ENCODE measurements at regions not wholly inside any gene's neighbourhood (a gene's known extent, or its start where the extent isn't known, plus 50 kb on each side); places are given as distances from the start of the nearest gene placed in this dataset.
"Not testable (repeated sequence)": the region's sequence is repeated elsewhere in the genome, so short reads cannot be mapped to it uniquely, and the experiment has no call there.

- no peak for DNase-seq
Measured at GRCh38 chr12:84191779-84192178, 720.8 kb downstream of the SLC6A15 start.

- no peak for DNase-seq
Measured at GRCh38 chr12:84186433-84186832, 726.2 kb downstream of the SLC6A15 start.

- no peak for DNase-seq
Measured at GRCh38 chr12:84183576-84183975, 729.0 kb downstream of the SLC6A15 start.

GRCh38 chr12:84174115-84174514 lies 738.5 kb downstream of the SLC6A15 start:
- DNase-seq, result no peak

- no peak for DNase-seq
Measured at GRCh38 chr12:84172823-84173424, 739.7 kb downstream of the SLC6A15 start.

GRCh38 chr12:84166812-84167211 lies 745.8 kb downstream of the SLC6A15 start:
- no peak for DNase-seq

GRCh38 chr12:84165998-84166571 lies 746.5 kb downstream of the SLC6A15 start:
- DNase-seq, result no peak

GRCh38 chr12:84161296-84161695 lies 751.3 kb downstream of the SLC6A15 start:
- DNase-seq, result no peak

- DNase-seq, result no peak
Measured at GRCh38 chr12:84159260-84159659, 753.3 kb downstream of the SLC6A15 start.

- no peak for DNase-seq
Measured at GRCh38 chr12:84157170-84157569, 755.4 kb downstream of the SLC6A15 start.

- DNase-seq, result not testable (repeated sequence)
Measured at GRCh38 chr12:84154991-84155930, 757.3 kb downstream of the SLC6A15 start.

- DNase-seq, result not testable (repeated sequence)
Measured at GRCh38 chr12:84154439-84154990, 758.1 kb downstream of the SLC6A15 start.

- no peak for DNase-seq
Measured at GRCh38 chr12:84150201-84150600, 762.4 kb downstream of the SLC6A15 start.

- no peak for DNase-seq
Measured at GRCh38 chr12:84148335-84148734, 764.3 kb downstream of the SLC6A15 start.

GRCh38 chr12:84136862-84137367 lies 775.7 kb downstream of the SLC6A15 start:
- no peak for DNase-seq

- DNase-seq, result no peak
Measured at GRCh38 chr12:84135586-84136279, 776.9 kb downstream of the SLC6A15 start.

- DNase-seq, result no peak
Measured at GRCh38 chr12:84134797-84135366, 777.7 kb downstream of the SLC6A15 start.

- no peak for DNase-seq
Measured at GRCh38 chr12:84131076-84131475, 781.5 kb downstream of the SLC6A15 start.

- no peak for DNase-seq
Measured at GRCh38 chr12:84128117-84128991, 784.2 kb downstream of the SLC6A15 start.

- DNase-seq, result no peak
Measured at GRCh38 chr12:84124211-84124610, 788.4 kb downstream of the SLC6A15 start.

- DNase-seq, result no peak
Measured at GRCh38 chr12:84117190-84117589, 795.4 kb downstream of the SLC6A15 start.

Data from NCI-H1694 treated with DMSO at 0.1 percent for 48 hours (cell line).